K562 (cell line): ENCODE measurements at regions not wholly inside any gene's neighbourhood (a gene's known extent, or its start where the extent isn't known, plus 50 kb on each side); places are given as distances from the start of the nearest gene placed in this dataset.

ENCODE experiments used
- SRF ChIP-seq, 2 experiments: fragments of 250-450, 450-650 bp in 1 of 2; sonication (Bioruptor Pico) in 1 of 2; sonication (generic) in 1 of 2; formaldehyde crosslinking; IDR thresholded peaks; 2 replicates each; pipeline versions ENCODE4 v1.5.0 to v1.5.1; 2020 to 2022; ENCODE audit warnings: mild to moderate bottlenecking in 1 of 2, missing genetic modification reagents in 1 of 2
- ZMIZ1 ChIP-seq, 2 experiments: fragments of 150-350 bp in 1 of 2; IDR thresholded peaks; 2 replicates each; pipeline ENCODE4 v1.6.1; 2012 to 2016; ENCODE audit warnings: low read depth in 2 of 2, low read length in 2 of 2, mild to moderate bottlenecking in 1 of 2, moderate library complexity in 1 of 2

- TF ChIP-seq SRF (CRISPR knock-in tag; IDR thresholded peaks at IDR 0.05) (no peak), ZMIZ1 (IDR thresholded peaks at IDR 0.05; ENCODE audit: low read depth in 2 of 2, low read length in 2 of 2) (no peak)
Observed at GRCh38 chr18:40489301-40489700, 1465.7 kb upstream of the PIK3C3 start.
